ENCODE measurements at regions not wholly inside any gene's neighbourhood (a gene's known extent, or its start where the extent isn't known, plus 50 kb on each side); places are given as distances from the start of the nearest gene placed in this dataset.

DNA sequence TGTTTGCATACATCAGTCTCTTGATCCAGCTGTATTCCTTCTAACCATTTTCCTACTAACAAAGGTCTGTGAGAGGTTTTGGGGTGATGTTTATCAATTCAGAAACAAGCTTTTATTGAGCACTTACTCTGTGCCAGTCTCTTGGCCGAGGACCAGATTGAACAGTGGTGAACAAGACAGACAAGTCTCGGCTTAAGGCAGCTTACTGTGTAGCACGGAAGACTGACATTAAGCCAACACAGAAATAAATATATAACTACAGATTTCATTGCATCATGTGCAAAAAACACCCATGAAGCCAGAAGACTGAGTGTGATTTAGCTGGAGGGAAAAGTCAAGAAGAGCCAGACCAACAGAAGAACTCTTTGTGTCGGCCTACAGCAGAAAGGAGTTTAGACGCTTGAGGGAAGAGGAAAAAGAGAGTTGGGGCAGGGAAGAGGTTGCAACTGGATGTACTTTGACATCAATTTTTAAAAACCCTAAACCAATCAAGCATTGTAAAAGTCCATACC is 549.6 kb upstream of the CITED2 start:
- DNase-seq (ENCODE audit: low spot score): no peak

DNA sequence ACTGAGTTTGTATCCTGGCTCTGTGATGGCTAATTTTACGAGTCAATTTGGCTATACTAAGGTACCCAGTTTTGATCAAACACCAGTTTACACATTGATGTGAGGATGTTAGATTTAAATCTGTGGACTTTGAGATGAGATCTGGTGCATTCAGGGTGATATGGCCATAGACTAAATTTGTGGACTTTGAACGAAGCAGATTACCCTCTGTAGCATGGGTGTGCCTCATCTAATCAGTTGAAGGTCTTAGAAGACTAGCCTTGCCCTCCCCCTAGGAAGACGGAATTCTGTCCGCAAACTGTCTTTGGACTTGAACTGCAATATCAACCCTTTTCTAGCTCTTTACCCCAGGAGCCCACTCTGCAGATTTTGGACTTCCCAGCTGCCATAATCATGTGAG is 547.8 kb upstream of the CITED2 start:
- DNase-seq (ENCODE audit: low spot score): no peak

DNA sequence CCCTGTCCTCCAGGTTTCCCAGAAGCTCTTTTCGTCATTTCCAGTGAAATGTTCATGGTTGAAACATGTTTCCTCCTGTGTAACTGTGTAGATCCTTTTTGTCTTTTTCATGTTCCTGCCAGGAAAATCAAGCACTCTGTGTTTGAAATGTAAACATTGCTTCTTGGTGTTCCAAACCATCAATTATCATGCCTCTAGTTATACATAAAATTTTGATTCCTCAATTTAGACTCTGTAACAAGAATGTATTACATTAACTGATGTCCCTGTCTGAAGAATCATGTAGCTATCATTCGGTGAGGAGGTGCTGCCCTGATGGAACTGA is 546.3 kb upstream of the CITED2 start:
- no peak for DNase-seq (ENCODE audit: low spot score)

DNA sequence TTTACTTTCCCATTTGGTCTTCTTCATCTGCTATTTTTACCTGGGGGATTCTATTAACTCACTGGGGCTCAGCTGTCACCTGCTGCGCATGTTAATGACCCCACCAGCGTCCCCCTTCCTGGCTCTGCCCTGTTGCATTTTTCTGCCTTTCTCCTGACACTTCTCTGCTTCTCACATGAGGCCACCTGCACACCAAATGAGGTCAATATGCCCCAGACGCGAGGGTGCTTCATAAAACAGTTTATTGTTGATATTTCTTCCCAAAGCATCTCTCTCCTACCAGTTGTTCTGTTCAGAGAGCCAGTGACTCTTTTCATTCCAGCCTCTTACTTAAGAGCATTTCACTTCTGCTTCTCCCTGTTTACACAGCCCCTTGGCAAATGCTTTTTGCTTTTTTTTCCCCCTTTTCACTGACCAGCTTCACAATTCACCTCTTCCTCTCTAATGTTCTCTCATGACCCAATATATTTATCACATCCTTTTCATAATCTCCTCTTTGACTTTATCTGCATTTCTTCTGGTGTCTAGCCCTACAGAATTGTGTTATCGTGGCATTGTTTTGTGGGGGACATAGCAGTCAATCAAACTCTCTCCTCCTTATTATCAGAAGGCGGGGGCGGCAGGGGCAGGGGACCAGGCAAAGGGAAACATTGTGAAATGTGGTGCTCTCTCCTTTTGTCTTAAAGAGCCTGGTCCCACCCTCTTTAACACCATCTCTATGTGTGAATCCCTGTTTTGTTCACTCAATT is 545.8 kb upstream of the CITED2 start:
- peak; percentile 32 for DNase-seq (ENCODE audit: low spot score)

DNA sequence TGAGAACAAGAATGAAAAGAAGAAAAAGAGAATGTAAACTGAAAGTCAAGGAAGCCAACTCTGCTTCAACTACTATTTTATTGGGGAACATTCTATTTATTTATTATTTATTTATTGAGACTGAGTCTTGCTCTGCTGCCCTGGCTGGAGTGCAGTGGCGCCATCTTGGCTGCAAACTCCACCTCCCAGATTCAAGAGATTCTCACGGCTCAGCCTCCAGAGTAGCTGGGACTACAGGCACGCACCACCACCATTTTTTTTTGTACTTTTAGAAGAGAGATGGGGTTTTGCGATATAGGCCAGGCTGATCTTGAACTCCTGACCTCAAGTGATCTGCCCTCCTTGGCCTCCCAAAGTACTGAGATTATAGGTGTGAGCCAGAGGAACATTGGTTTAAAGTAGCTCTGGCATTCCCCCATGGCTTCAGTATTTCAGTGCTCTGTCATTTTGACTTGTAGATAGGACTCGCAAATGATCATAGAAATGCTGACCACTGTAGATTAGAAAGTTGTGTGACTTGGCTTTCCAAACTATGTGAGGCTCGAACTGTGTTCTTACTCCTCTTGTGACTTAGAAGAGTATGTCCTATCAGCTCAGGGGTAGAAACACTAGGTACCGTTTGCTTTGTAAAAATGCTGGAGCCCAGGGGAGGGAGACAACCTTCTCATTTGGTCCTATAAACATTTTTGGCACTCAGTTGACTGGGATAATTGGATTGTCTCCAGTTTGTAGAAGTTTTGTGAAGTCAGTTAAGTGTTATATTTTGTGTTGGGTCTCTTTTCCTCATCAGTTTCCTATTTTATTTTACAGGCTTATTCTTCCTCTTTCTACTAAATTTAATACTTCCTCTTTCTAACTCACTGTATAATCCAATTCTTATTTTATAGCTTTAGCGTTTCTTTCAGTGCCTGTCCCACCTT is 544.9 kb upstream of the CITED2 start:
- no peak for DNase-seq (ENCODE audit: low spot score)

DNA sequence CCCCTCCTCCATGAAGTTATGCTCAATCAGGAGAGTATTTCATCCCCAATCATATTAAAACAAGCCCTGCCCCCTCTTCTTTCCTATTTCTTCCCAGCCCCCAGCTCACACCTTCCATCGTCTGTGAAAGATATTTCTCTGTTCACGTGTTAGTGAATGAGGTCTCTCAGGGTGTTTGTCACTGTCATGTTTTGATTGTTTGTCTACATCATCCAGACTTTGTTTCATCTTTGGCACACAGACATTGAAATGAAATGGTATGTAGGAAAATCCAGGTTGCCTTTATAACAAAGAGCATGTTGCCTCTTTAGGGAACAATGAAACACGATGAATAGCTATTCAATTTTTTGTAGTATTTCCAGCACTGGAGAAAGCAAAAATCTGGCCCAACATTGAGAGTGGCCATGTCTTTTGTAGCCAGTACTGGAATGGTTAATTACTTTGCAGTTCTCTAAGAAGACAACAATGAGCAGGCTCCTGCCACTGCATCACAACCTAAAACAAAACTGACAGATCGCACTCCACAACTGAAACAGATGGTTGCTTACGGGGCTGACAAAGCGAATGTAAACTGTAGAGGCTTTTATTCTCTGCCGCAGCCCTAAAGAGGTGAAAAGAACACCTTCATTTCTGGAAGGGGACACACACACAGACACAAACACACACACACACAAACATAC is 543.6 kb upstream of the CITED2 start:
- DNase-seq (ENCODE audit: low spot score): peak; percentile 29

DNA sequence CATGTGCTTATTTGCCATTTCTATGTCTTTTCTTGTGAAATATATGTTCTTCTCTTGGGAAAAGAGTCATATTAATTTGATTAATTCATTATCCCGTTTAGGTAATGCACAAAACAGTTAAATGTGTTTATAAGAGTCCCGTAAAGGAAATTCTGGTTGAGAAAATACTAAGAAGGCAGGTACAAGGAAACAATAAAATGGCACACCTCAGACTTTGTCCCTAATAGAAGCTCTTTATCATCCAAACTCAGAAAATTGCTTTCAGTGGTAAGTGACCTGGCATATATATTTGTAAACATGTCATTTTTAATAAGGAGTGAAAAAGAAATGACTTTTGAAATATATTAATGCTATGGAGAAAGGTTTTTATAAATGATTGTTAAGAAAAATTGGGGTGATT is 540.5 kb upstream of the CITED2 start:
- DNase-seq (ENCODE audit: low spot score): no peak

DNA sequence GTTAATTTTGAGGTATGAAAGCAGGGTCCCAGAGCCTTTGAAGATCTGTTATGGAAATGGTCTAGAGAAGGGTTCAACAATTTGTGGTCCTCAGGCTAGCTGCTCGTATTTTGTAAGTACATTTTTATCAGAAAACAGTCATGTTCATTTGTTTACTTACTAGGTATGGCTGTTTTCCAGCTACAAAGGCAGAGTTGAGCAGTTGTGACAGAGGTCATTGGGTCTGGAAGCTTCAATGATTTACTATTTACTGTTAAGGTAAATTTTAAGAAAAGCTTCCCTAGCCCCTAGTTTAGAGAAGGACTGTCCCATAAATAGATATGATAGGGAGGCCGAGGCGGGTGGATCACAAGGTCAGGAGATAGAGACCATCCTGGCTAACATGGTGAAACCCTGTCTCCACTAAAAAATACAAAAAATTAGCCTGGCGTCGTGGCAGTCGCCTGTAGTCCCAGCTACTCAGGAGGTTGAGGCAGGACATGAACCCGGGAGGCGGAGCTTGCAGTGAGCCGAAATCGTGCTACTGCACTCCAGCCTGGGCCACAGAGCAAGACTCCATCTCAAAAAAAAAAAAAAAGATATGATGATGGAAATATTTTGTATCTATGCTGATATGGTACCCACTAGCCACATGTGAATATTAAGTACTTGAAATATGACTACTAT is 538.4 kb upstream of the CITED2 start:
- DNase-seq (ENCODE audit: low spot score): no peak

DNA sequence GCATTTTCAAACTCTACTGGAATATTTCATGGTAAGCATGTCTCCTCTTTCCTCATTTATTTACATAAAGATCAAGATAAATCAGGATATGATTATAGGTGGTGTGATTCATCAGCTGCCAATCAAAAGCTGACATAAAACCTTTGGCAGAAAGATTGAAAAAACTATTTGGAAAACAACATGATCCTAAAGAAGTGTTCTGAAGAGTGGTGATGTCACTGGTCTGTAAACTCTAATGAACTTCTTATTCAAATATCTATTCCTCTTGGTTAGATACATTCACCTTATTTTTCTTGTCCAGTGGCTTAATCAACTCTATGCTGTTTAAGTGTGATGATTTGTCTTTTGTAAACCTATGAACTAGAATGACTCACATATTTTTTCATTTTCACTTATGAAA is 535.5 kb upstream of the CITED2 start:
- no peak for DNase-seq (ENCODE audit: low spot score)

DNA sequence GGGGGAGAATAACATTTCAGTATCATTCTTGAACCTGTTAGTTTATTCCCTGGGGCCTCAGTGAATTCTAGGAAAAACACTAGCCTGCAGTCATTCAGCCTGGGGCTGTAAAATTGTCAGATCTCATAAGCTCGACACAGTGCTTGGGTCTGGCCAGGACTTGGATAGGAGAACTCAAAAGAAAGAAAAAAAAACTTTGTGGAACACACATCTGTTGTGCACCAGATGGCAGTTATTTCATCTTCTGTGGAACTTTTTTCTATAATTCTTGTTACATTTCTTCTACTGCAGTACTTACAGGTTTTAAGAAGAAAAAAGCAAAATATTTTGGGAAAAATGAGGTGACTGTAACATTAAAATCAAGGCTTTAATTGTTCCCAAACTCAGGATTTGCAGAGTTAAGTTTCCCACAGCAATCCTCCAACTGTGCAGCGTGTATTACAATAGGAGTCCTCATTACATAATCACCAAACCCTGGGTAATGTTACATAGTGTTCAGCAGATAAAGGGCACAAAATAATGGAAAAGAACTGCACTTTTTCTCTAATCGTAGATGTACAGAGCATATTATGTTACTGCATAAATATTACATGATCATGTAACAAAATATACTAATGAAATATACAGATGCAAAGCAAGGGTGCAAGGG is 531.1 kb upstream of the CITED2 start:
- DNase-seq (ENCODE audit: low spot score): no peak

DNA sequence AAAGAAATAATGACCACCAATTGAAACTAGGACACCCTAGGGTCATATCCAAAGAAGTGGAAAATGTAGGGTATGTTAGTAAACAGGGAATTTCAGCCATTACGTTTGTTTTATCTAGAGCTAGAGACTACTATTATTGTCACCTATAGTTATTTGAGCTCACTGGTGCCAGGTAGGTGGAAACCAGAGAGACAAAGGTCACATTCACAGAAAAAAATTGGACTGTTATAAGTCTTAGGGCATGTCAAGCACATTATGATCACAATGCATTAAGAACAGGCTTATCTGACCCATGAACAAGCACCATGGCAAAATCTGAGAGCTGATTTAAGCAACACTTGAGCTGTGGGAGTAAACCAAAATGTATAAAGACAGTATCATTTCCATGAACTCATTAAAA is 530.1 kb upstream of the CITED2 start:
- DNase-seq (ENCODE audit: low spot score): no peak

DNA sequence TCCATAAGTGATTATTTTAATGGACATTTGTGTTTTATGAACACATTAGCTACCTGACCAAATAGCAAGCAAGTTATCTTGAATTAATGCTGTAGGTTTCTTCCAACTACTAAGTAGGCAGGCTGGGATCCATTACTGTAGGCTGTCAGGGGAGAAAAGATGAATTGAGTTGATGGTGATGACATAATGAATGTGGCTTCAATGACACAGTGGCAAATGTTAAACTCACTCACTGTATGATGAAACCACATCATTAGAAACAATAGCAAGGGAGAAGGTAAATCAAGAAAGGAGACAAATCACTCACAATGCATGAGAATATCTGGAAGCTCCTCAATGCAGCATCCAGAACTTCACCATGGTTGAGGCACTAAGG is 529.7 kb upstream of the CITED2 start:
- DNase-seq (ENCODE audit: low spot score): no peak

DNA sequence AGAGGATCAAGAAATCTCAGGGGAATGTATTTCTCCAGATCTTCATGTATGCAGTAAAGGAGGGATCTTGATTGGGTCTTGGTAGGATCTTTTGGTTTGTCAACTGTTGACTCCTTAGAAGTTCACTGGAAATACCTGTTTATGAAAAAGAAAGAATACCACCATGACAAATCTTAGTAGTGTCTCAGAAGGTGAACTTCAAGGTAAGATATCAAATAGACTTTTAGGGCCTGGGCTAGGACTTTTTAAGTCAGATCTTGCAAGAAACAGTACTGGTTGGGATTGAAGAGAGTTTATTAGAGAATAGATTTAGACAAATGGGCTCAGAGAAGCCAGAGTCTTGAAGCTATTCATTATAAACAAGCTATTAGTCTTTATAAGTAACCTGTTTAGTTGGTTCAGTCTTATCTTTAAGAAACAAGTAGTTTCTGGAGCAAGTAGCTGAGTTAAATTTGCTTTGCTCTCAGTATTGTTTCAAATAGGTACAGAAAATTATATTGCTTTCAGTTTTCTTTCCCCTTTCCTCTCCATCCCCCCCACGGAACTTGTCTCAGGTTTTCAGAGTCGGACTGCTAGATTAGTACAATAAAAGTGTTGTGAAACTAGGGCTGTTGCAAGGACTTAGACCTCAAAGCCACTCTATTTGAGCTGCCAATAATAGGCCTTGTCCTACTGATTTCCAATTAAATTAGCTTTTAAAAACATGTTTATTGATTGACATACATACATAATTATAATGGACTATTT is 529.1 kb upstream of the CITED2 start:
- DNase-seq (ENCODE audit: low spot score): no peak

DNA sequence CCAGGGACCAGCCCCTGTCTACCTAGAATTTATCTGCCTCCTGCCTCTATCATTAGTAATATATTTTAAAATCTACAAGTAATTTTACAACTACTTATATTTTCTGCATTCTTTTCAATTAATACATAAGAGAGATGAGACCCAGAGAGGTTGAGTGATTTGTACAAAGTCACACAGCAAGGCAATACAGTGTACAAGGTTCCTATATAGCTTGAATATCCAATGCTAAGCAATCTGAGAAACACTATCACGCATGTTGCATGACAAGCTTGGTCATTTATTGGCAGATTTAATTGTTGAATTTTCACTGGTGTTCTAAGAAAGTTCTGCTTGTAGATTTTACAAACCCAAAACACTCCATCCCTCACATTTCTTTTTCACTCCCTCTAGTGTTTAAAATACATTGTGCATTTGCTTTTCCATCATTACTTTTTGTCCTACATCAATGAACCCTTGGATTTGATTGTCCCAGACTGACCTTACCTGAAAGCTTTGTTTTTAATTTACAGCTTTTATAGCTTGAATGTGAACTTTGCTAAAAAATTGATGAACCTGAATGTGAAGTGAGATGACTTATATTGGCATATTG is 520.9 kb upstream of the CITED2 start:
- DNase-seq (ENCODE audit: low spot score): no peak

DNA sequence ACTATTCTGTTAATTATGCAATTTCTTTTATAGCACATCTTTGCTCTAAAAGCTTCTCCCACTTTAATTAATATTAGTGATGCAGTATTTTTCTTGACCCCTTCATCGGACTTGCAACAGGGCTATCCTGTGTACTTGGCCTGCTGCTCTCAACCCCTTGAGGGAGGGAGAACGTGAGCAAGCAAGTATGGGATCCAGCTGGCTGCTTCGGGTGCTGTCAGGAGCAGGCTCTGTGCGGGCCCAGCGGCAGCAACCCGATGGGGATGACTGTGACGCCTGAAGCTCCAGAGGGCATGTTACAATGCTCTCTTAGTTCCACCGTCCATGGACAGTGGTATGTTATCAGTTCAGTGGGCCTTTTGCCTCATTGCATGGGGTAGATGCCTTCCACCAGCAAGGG is 519.8 kb upstream of the CITED2 start:
- no peak for DNase-seq (ENCODE audit: low spot score)

DNA sequence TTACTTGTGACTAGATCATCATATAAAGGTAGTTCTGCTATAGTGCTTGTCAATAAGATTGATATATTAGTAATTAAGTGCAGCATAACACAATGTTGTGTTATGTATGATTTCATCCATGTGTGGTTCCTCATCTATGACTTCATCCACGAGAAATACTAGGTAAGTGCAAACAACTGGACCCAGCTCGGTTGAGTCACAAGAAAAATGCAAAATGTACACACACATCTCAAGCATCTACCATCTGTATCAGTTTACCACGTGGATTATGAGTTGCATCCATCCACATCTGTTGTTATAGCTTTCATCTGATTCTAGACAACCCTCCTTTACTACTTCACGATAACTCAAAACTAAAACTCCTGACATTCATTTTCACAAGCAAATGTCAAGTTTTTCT is 517.0 kb upstream of the CITED2 start:
- DNase-seq (ENCODE audit: low spot score): no peak

DNA sequence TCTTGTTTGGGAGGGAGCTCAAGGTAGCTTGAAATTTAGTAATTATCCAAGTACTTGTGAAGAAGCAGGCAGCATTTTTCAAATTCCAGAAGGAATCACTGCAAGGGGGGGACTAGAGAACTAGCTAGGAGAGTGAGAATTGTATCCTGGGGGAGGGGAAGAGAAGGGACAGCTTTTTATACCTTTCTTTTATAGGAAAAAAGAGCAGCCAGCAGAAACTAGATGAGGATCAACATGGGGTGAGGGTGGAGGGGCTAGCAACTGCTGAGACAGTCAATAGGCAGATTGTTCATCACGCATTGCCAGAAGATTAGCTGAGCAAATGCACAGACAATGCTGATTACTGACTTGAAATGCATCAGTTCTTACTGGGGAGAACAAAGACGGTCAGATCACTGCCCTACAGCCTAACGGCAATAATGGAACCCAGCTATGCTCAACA is 514.3 kb upstream of the CITED2 start:
- DNase-seq (ENCODE audit: low spot score): peak; percentile 7

DNA sequence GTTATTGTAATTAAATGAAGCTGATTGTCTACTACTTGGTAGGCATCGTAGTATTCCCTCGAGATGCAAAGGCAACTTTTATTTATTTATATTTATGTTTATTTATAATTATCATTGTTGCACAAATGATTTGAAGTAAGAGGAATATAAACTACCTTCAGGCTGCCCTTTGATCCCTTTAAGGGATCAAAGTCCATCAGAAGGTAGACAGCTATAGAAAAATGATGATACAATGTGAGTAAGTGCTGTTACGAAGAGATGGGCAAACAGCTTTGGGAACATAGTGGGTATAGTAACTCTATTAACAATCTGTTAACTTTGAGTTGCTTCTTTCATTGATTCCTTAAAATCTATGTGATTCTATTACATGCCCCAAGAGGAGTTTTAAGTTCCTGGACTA is 512.8 kb upstream of the CITED2 start:
- DNase-seq (ENCODE audit: low spot score): no peak

DNA sequence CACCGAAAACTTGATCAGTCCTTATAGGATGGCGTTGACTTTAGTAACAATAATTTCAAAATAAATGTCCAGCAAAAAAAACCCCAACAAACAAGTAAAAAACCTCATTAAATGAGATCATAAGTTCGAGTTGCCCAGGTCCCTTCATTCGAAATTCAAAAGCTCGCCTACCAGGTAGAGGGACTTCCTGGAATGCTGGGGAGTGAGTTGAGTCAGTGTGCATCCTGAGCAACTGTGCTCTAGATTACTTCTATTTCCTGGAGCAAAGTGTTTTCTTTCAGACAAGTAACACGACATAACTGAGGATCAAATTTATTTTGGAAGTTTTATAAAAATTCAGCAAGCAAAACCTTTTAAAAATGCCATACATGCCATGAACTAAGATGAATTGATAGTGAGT is 511.9 kb upstream of the CITED2 start:
- no peak for DNase-seq (ENCODE audit: low spot score)

DNA sequence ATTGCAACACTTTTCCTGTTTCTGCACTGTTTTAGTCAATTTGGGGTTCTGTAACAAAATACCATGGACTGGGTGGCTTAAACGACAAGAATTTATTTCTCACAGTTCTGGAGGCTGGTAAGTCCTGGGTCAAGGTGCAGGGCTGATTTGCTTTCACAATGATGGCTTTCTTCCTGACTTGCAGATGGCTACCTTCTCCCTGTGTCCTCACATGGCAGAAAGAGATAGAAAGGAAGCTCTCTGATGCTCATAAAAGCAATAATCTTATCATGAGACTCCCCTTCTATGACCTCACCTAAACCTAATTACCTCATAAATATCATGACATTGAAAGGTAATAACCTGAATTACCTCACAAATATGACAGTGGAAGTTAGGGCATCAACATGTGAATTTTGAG is 511.5 kb upstream of the CITED2 start:
- DNase-seq (ENCODE audit: low spot score): no peak

DNA sequence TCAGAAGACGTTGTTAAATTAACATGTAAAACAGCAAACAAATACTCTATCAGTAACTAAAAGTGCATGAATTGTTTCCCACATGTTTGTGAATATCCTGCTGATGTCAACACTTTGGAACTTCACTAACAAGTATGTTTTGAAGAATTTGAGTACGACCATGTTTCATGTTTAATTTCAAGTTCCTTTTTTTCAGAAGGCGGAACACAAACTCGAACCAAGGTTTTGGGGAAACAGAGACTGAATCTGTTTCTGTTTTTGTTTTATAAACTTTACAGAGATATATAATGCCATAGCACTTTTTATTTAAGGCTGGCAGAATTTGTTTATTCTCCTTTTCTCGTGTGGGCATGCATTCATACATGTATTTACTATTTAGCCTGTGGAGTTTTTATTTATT is 509.3 kb upstream of the CITED2 start:
- DNase-seq (ENCODE audit: low spot score): no peak
